T-helper 1 cell (primary cell): ENCODE measurements at regions not wholly inside any gene's neighbourhood (a gene's known extent, or its start where the extent isn't known, plus 50 kb on each side); places are given as distances from the start of the nearest gene placed in this dataset.

Source experiments
- DNase-seq, 5 donors: peaks; one replicate each; pipeline ENCODE4 v3.0.0-alpha.2; 2012 to 2020

- no peak for DNase-seq
These were observed 166.8 kb upstream of the FOXQ1 start for GRCh38 chr6:1144842-1145767.

- DNase-seq: no peak
These were observed 168.2 kb upstream of the FOXQ1 start for GRCh38 chr6:1143655-1144054.

GRCh38 chr6:1139155-1139890, 172.6 kb upstream of the FOXQ1 start:
- DNase-seq: no peak

GRCh38 chr6:1137849-1138248, 174.0 kb upstream of the FOXQ1 start:
- no peak for DNase-seq

- DNase-seq: no peak
These were observed 175.1 kb upstream of the FOXQ1 start for GRCh38 chr6:1136827-1137226.

GRCh38 chr6:1136415-1136774, 175.5 kb upstream of the FOXQ1 start:
- no peak for DNase-seq

- no peak for DNase-seq
These were observed 176.0 kb upstream of the FOXQ1 start for GRCh38 chr6:1135726-1136414.

GRCh38 chr6:1131285-1132079, 180.4 kb upstream of the FOXQ1 start:
- DNase-seq: no peak

- DNase-seq: no peak
These were observed 181.2 kb upstream of the FOXQ1 start for GRCh38 chr6:1130709-1131108.

GRCh38 chr6:1129131-1129530, 182.8 kb upstream of the FOXQ1 start:
- DNase-seq: no peak

- no peak for DNase-seq
These were observed 184.2 kb upstream of the FOXQ1 start for GRCh38 chr6:1127597-1128288.

GRCh38 chr6:1127129-1127528, 184.8 kb upstream of the FOXQ1 start:
- no peak for DNase-seq

GRCh38 chr6:1126036-1126435, 185.9 kb upstream of the FOXQ1 start:
- no peak for DNase-seq

GRCh38 chr6:1125297-1125696, 186.6 kb upstream of the FOXQ1 start:
- DNase-seq: no peak

- no peak for DNase-seq
These were observed 187.0 kb upstream of the FOXQ1 start for GRCh38 chr6:1124885-1125284.

GRCh38 chr6:1123386-1124375, 188.2 kb upstream of the FOXQ1 start:
- no peak for DNase-seq

- no peak for DNase-seq
These were observed 189.8 kb upstream of the FOXQ1 start for GRCh38 chr6:1122083-1122482.

- DNase-seq: no peak
These were observed 193.6 kb upstream of the FOXQ1 start for GRCh38 chr6:1118287-1118647.

- no peak for DNase-seq
These were observed 194.2 kb upstream of the FOXQ1 start for GRCh38 chr6:1117530-1118286.

GRCh38 chr6:1116149-1116548, 195.7 kb upstream of the FOXQ1 start:
- DNase-seq: no peak
